ENCODE measurements at regions not wholly inside any gene's neighbourhood (a gene's known extent, or its start where the extent isn't known, plus 50 kb on each side); places are given as distances from the start of the nearest gene placed in this dataset.

- Histone ChIP-seq H3K4me1 (replicated peaks) (no peaks in the 10 kb centered on the region), H3K36me3 (no peaks in the 10 kb centered on the region), H3K27ac (no peak overlapping the region), H3K27me3 (replicated peaks; ENCODE audit: insufficient read depth) (no peaks in the 10 kb centered on the region), H3K9me3 (no peaks in the 10 kb centered on the region), H3K4me3 (no peak overlapping the region)
- no peak for TF ChIP-seq CTCF (IDR thresholded peaks at IDR 0.05)
- TF ChIP-seq POLR2AphosphoS5 (IDR thresholded peaks at IDR 0.05) = no peak
- no peak for TF ChIP-seq POLR2A (IDR thresholded peaks at IDR 0.05)
- 89% methylated on average over 2 of the region's 2 CpGs for WGBS
- DNase-seq (ENCODE audit: low spot score) = no peak
- intact Hi-C loops (cut with DNase I) = no loop called here
These were observed 498.1 kb downstream of the NPIPA7 start for GRCh38 chr16:16877061-16877460.

GRCh38 chr16:16879567-16880251, 500.8 kb downstream of the NPIPA7 start:
- H3K9me3 ChIP-seq = no peaks in the 10 kb centered on the region
- no peak overlapping the region for H3K4me3 ChIP-seq
- H3K27ac ChIP-seq = no peak overlapping the region
- H3K27me3 ChIP-seq (replicated peaks; ENCODE audit: insufficient read depth) = no peaks in the 10 kb centered on the region
- intact Hi-C loops (cut with DNase I) = no loop called here
- no peak for DNase-seq (ENCODE audit: low spot score)
- no peak for TF ChIP-seq POLR2AphosphoS5 (IDR thresholded peaks at IDR 0.05)
- no peak for TF ChIP-seq POLR2A (IDR thresholded peaks at IDR 0.05)
- TF ChIP-seq CTCF (IDR thresholded peaks at IDR 0.05) = no peak
- H3K4me1 ChIP-seq (replicated peaks) = no peaks in the 10 kb centered on the region
- H3K36me3 ChIP-seq = no peaks in the 10 kb centered on the region
- 66% methylated on average over 8 of the region's 8 CpGs for WGBS

- H3K36me3 ChIP-seq = no peaks in the 10 kb centered on the region
- no peaks in the 10 kb centered on the region for H3K27me3 ChIP-seq (replicated peaks; ENCODE audit: insufficient read depth)
- intact Hi-C loops (cut with DNase I) = no loop called here
- no peaks in the 10 kb centered on the region for H3K4me1 ChIP-seq (replicated peaks)
- TF ChIP-seq POLR2AphosphoS5 (IDR thresholded peaks at IDR 0.05) (no peak), POLR2A (IDR thresholded peaks at IDR 0.05) (no peak), CTCF (IDR thresholded peaks at IDR 0.05) (no peak)
- DNase-seq (ENCODE audit: low spot score) = no peak
- no peak overlapping the region for H3K27ac ChIP-seq
- no peaks in the 10 kb centered on the region for H3K9me3 ChIP-seq
- WGBS = 67% methylated on average over 7 of the region's 7 CpGs
- H3K4me3 ChIP-seq = no peak overlapping the region
These were observed 502.9 kb downstream of the NPIPA7 start for GRCh38 chr16:16881814-16882213.

GRCh38 chr16:16882766-16883165, 503.8 kb downstream of the NPIPA7 start:
- H3K9me3 ChIP-seq = no peaks in the 10 kb centered on the region
- H3K4me1 ChIP-seq (replicated peaks) = no peaks in the 10 kb centered on the region
- no peak for TF ChIP-seq CTCF (IDR thresholded peaks at IDR 0.05)
- DNase-seq (ENCODE audit: low spot score) = no peak
- intact Hi-C loops (cut with DNase I) = no loop called here
- H3K36me3 ChIP-seq = no peaks in the 10 kb centered on the region
- no peak overlapping the region for H3K27ac ChIP-seq
- no peaks in the 10 kb centered on the region for H3K27me3 ChIP-seq (replicated peaks; ENCODE audit: insufficient read depth)
- H3K4me3 ChIP-seq = no peak overlapping the region
- 91% methylated on average over 3 of the region's 3 CpGs for WGBS

GRCh38 chr16:16884451-16884850, 505.5 kb downstream of the NPIPA7 start:
- no peak overlapping the region for H3K4me3 ChIP-seq
- no peaks in the 10 kb centered on the region for H3K27me3 ChIP-seq (replicated peaks; ENCODE audit: insufficient read depth)
- DNase-seq (ENCODE audit: low spot score) = no peak
- H3K4me1 ChIP-seq (replicated peaks) = no peaks in the 10 kb centered on the region
- TF ChIP-seq POLR2AphosphoS5 (IDR thresholded peaks at IDR 0.05) (no peak), CTCF (IDR thresholded peaks at IDR 0.05) (no peak), POLR2A (IDR thresholded peaks at IDR 0.05) (no peak)
- H3K36me3 ChIP-seq = no peaks in the 10 kb centered on the region
- WGBS = 90% methylated on average over 1 of the region's 1 CpG
- H3K9me3 ChIP-seq = no peaks in the 10 kb centered on the region
- intact Hi-C loops (cut with DNase I) = no loop called here
- no peak overlapping the region for H3K27ac ChIP-seq

All from prostate gland (tissue), 2 donors.